ENCODE measurements at regions not wholly inside any gene's neighbourhood (a gene's known extent, or its start where the extent isn't known, plus 50 kb on each side); places are given as distances from the start of the nearest gene placed in this dataset.

GRCh38 chr6:28774292-28775051 lies 149.3 kb downstream of the TRIM27 start:
- TF ChIP-seq IRF2 (CRISPR knock-in tag; IDR thresholded peaks at IDR 0.05; ENCODE audit: borderline replicate concordance, low read depth) (no peak), CTCF (IDR thresholded peaks at IDR 0.05) (no peak), ZSCAN18 (CRISPR knock-in tag; IDR thresholded peaks at IDR 0.05) (no peak), ZNF263 (CRISPR knock-in tag; IDR thresholded peaks at IDR 0.05; ENCODE audit: low read depth) (no peak), ATF6 (CRISPR knock-in tag; IDR thresholded peaks at IDR 0.05) (no peak)

All from WTC11 (cell line).